A549 (cell line): ENCODE measurements at regions not wholly inside any gene's neighbourhood (a gene's known extent, or its start where the extent isn't known, plus 50 kb on each side); places are given as distances from the start of the nearest gene placed in this dataset.

Experiments
- ATAC-seq, 2 experiments: fragments of 200-7000 bp in 1 of 2; fragments of >200 bp in 1 of 2; cut with Nextera tagmentation in 1 of 2; cut with Tn5 transposase in 1 of 2; 3 replicates each; pipeline versions ENCODE4 v1.8.0 to v1.9.1; 2018 to 2020; ENCODE audit warnings: mild to moderate bottlenecking in 1 of 2, moderate library complexity in 1 of 2
- CTCF ChIA-PET: fragments of 300-600 bp; sonication (Branson Sonifier 250); formaldehyde crosslinking; extraction: SDS; loops from one replicate; lab custom pipeline; 2021; ENCODE audit warnings: antibody characterized with exemption, inconsistent platforms; lab: Yijun Ruan, JAX
- POLR2A ChIA-PET: fragments of 350-600 bp; formaldehyde crosslinking; extraction: SDS; loops from one replicate; lab custom pipeline; 2021; ENCODE audit warnings: antibody characterized with exemption, inconsistent platforms; lab: Yijun Ruan, JAX
- DNase-seq, 2 experiments: peaks; one replicate each; pipeline versions ENCODE4 v3.0.0 to v3.0.0-alpha.2; 2011 to 2016; ENCODE audit warnings: low read depth in 1 of 2, low spot score in 1 of 2
- FAIRE-seq: peaks from 2 replicates; lab custom pipeline; 2011; peaks lifted over from hg19 to GRCh38; lab: Jason Lieb, UNC
- H3K27ac ChIP-seq, 2 experiments: fragments of >200 bp; sonication (Bioruptor Twin); formaldehyde crosslinking; 3 replicates each; pipeline ENCODE4 v1.5.1; 2016 to 2017
- H3K4me1 ChIP-seq: fragments of >200 bp; sonication (Bioruptor Twin); formaldehyde crosslinking; 3 replicates; pipeline ENCODE4 v1.6.1; 2016
- H3K4me2 ChIP-seq: fragments of >200 bp; sonication (Bioruptor Twin); formaldehyde crosslinking; 3 replicates; pipeline ENCODE4 v1.6.1; 2016
- H3K4me3 ChIP-seq: fragments of >200 bp; sonication (Bioruptor Twin); formaldehyde crosslinking; 3 replicates; pipeline ENCODE4 v1.5.1; 2016
- H3K9me3 ChIP-seq: fragments of >200 bp; sonication (Bioruptor Twin); formaldehyde crosslinking; 3 replicates; pipeline ENCODE4 v1.6.1; 2016
- CBX8 ChIP-seq: fragments of 200-600 bp; sonication (generic); IDR thresholded peaks from 2 replicates; pipeline ENCODE4 v1.6.1; 2016
- CHD2 ChIP-seq: fragments of 150-350 bp; IDR thresholded peaks from 2 replicates; pipeline ENCODE4 v1.6.1; 2014; ENCODE audit warnings: low read length; ENCODE audit not compliant: partially characterized antibody
- CTCF ChIP-seq: fragments of >200 bp; sonication (Bioruptor Twin); formaldehyde crosslinking; IDR thresholded peaks from 3 replicates; pipeline ENCODE4 v1.5.1; 2016
- FOSL2 ChIP-seq, 2 experiments: fragments of 450-650 bp in 1 of 2; fragments of >200 bp in 1 of 2; sonication (Bioruptor Twin) in 1 of 2; formaldehyde crosslinking; IDR thresholded peaks; 2 replicates each; pipeline versions ENCODE4 v1.5.0 to v1.6.1; 2016 to 2020; ENCODE audit warnings: mild to moderate bottlenecking in 1 of 2, moderate library complexity in 1 of 2
- FOXS1 ChIP-seq: fragments of 250-450 bp; sonication (Bioruptor Pico); IDR thresholded peaks from 2 replicates; pipeline ENCODE4 v1.5.0; 2020; ENCODE audit warnings: mild to moderate bottlenecking, moderate library complexity
- GATA3 ChIP-seq: IDR thresholded peaks from 2 replicates; pipeline ENCODE4 v1.6.1; 2012; ENCODE audit warnings: borderline replicate concordance
- HES2 ChIP-seq: fragments of >200 bp; sonication (Bioruptor Twin); formaldehyde crosslinking; IDR thresholded peaks from 2 replicates; pipeline ENCODE4 v1.6.1; 2016
- MAFK ChIP-seq: fragments of 450-650 bp; IDR thresholded peaks from 2 replicates; pipeline ENCODE4 v1.6.1; 2014; ENCODE audit not compliant: partially characterized antibody
- NPAS2 ChIP-seq: fragments of 250-450 bp; sonication (Bioruptor Pico); IDR thresholded peaks from 2 replicates; pipeline ENCODE4 v1.8.0; 2022; ENCODE audit warnings: mild to moderate bottlenecking, moderate library complexity, borderline replicate concordance
- NR3C1 ChIP-seq: fragments of >200 bp; sonication (Bioruptor Twin); formaldehyde crosslinking; IDR thresholded peaks from 3 replicates; pipeline ENCODE4 v1.6.1; 2017
- RAD21 ChIP-seq, 2 experiments: fragments of >200 bp in 1 of 2; sonication (Bioruptor Twin) in 1 of 2; formaldehyde crosslinking in 1 of 2; IDR thresholded peaks in 1 of 2; conservative IDR thresholded peaks in 1 of 2; 2 replicates in 1 of 2; 3 replicates in 1 of 2; pipeline ENCODE4 v1.6.1; 2012 to 2018; ENCODE audit warnings: inconsistent platforms in 1 of 2
- RCOR1 ChIP-seq: fragments of 150-350 bp; IDR thresholded peaks from 2 replicates; pipeline ENCODE4 v1.6.1; 2014; ENCODE audit warnings: antibody characterized with exemption, low read length, low read depth
- RNF2 ChIP-seq: fragments of 200-600 bp; sonication (generic); IDR thresholded peaks from 2 replicates; pipeline ENCODE4 v1.6.1; 2016; ENCODE audit warnings: low read depth, mild to moderate bottlenecking, antibody characterized with exemption, moderate library complexity, borderline replicate concordance
- TP53 ChIP-seq: fragments of 250-450 bp; sonication (Bioruptor Pico); IDR thresholded peaks from 2 replicates; pipeline ENCODE4 v1.5.0; 2021; ENCODE audit warnings: mild to moderate bottlenecking, moderate library complexity
- ZFP36 ChIP-seq: fragments of 450-650 bp; IDR thresholded peaks from 2 replicates; pipeline ENCODE4 v1.6.1; 2014; ENCODE audit warnings: borderline replicate concordance; ENCODE audit not compliant: partially characterized antibody
- WGBS: methylation state at CpG from one replicate; pipeline ENCODE4 v1.1.6; 2017; ENCODE audit errors: missing lambda C conversion rate; 5-methylcytosine and 5-hydroxymethylcytosine counted together
- TF ChIP-seq, protein P1 (sequence below): IDR thresholded peaks from 2 replicates; pipeline ENCODE4 v1.6.1; 2012
- TF ChIP-seq, protein P2 (sequence below): fragments of >200 bp; sonication (Bioruptor Twin); formaldehyde crosslinking; IDR thresholded peaks from 3 replicates; pipeline ENCODE4 v1.6.1; 2016
- TF ChIP-seq, protein P3 (sequence below): fragments of 450-650 bp; IDR thresholded peaks from 2 replicates; pipeline ENCODE4 v1.6.1; 2014; ENCODE audit warnings: antibody characterized with exemption

GRCh38 chr22:47453049-47453448, 690.6 kb downstream of the TBC1D22A start:
- ChIA-PET POLR2A (no interaction called here), CTCF (no interaction called here)
- no peak for FAIRE-seq
- no peak for TF ChIP-seq CBX8
- TF ChIP-seq GATA3 = no peak
- TF ChIP-seq, protein P1, sequence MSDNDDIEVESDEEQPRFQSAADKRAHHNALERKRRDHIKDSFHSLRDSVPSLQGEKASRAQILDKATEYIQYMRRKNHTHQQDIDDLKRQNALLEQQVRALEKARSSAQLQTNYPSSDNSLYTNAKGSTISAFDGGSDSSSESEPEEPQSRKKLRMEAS = no peak
- ATAC-seq = no peak
- Histone ChIP-seq H3K4me1 (no peaks in the 10 kb centered on the region), H3K27ac (no peak overlapping the region), H3K4me2 (no peak overlapping the region), H3K4me3 (no peak overlapping the region), H3K9me3 (0 out of 3 replicates have a peak, but pooled peaks cover 2% of the 10 kb centered on the region)
- 34% methylated on average over 6 of the region's 6 CpGs for WGBS
- DNase-seq = no peak

DNA sequence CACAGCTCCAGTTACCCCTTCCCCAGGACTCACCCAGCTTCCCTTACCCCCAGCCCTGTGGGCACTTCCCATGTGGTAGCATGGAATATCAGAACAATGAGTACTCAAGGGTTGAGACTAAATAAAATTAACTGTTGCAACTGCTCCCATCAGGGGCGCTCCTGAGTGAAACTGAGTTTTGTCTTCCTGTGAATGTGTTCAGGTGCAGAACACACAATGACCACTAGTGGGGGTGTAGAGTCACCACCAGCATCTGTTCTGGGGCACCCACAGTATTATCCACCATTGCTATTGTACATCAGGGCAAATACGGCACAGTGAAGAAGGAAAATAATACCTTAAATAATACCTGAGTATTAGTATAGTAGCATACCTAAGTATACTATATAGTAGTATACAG, 689.7 kb downstream of the TBC1D22A start:
- no peak overlapping the region for H3K4me2 ChIP-seq
- H3K4me3 ChIP-seq = no peak overlapping the region
- H3K27ac ChIP-seq = no peak overlapping the region
- WGBS = 50% methylated on average over 2 of the region's 2 CpGs
- H3K4me1 ChIP-seq = no peaks in the 10 kb centered on the region
- H3K9me3 ChIP-seq = 0 out of 3 replicates have a peak, but pooled peaks cover 2% of the 10 kb centered on the region
- CTCF ChIA-PET = no interaction called here
- ATAC-seq (peak in 1 of 2 experiments; percentile 53; a peak in 4 of 6 replicates), DNase-seq (peak; percentile 10 to 38), FAIRE-seq (no peak)
- POLR2A ChIA-PET = no interaction called here
- TF ChIP-seq RCOR1 (no peak), RAD21 (conservative IDR thresholded peaks at IDR 0.05 in 1 of 2, IDR thresholded peaks at IDR 0.05 in 1 of 2) (peak in 1 of 2 experiments; percentile 41; a peak in 2 of 5 replicates)

GRCh38 chr22:47450876-47451475, 688.5 kb downstream of the TBC1D22A start:
- no peak overlapping the region for H3K4me3 ChIP-seq
- WGBS = 19% methylated on average over 6 of the region's 9 CpGs
- FAIRE-seq = no peak
- no peak for ATAC-seq
- H3K4me2 ChIP-seq = no peak overlapping the region
- DNase-seq = no peak
- ChIA-PET CTCF (no interaction called here), POLR2A (no interaction called here)
- no peaks in the 10 kb centered on the region for H3K4me1 ChIP-seq
- TF ChIP-seq, protein P2, sequence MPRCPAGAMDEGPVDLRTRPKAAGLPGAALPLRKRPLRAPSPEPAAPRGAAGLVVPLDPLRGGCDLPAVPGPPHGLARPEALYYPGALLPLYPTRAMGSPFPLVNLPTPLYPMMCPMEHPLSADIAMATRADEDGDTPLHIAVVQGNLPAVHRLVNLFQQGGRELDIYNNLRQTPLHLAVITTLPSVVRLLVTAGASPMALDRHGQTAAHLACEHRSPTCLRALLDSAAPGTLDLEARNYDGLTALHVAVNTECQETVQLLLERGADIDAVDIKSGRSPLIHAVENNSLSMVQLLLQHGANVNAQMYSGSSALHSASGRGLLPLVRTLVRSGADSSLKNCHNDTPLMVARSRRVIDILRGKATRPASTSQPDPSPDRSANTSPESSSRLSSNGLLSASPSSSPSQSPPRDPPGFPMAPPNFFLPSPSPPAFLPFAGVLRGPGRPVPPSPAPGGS = no peak
- no peak for TF ChIP-seq CHD2
- no peak for TF ChIP-seq TP53
- no peak for TF ChIP-seq CTCF
- TF ChIP-seq, protein P3, sequence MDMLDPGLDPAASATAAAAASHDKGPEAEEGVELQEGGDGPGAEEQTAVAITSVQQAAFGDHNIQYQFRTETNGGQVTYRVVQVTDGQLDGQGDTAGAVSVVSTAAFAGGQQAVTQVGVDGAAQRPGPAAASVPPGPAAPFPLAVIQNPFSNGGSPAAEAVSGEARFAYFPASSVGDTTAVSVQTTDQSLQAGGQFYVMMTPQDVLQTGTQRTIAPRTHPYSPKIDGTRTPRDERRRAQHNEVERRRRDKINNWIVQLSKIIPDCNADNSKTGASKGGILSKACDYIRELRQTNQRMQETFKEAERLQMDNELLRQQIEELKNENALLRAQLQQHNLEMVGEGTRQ = no peak
- TF ChIP-seq RCOR1 = no peak
- TF ChIP-seq FOSL2 (IDR thresholded peaks at IDR 0.05) = no peak
- no peak for TF ChIP-seq FOSL2 (CRISPR knock-in tag; IDR thresholded peaks at IDR 0.05)
- TF ChIP-seq FOXS1 (CRISPR knock-in tag) = no peak
- no peak for TF ChIP-seq MAFK
- no peak for TF ChIP-seq NPAS2 (CRISPR knock-in tag)
- no peak for TF ChIP-seq NR3C1
- TF ChIP-seq HES2 = no peak
- no peak for TF ChIP-seq RNF2
- TF ChIP-seq ZFP36 = no peak
- 0 out of 3 replicates have a peak, but pooled peaks cover 2% of the 10 kb centered on the region for H3K9me3 ChIP-seq
- H3K27ac ChIP-seq = no peak overlapping the region
